HL-60 (cell line): ENCODE measurements at regions not wholly inside any gene's neighbourhood (a gene's known extent, or its start where the extent isn't known, plus 50 kb on each side); places are given as distances from the start of the nearest gene placed in this dataset.

Experiments
- DNase-seq, 2 experiments: peaks; one replicate each; pipeline ENCODE4 v3.0.0-alpha.2; 2010 to 2020; ENCODE audit warnings: low read depth in 1 of 2, low spot score in 1 of 2
- H3K27ac ChIP-seq: fragments of 250-450 bp; sonication (Bioruptor Pico); replicated peaks from 2 replicates; pipeline ENCODE4 v1.5.1; 2020; ENCODE audit warnings: mild to moderate bottlenecking, moderate library complexity
- H3K27me3 ChIP-seq: fragments of 250-450 bp; sonication (Bioruptor Pico); 2 replicates; pipeline ENCODE4 v1.5.1; 2021; ENCODE audit warnings: mild to moderate bottlenecking, moderate library complexity; ENCODE audit not compliant: insufficient read depth, poor library complexity, severe bottlenecking
- H3K4me3 ChIP-seq: replicated peaks from 2 replicates; pipeline ENCODE4 v1.5.1; 2011; ENCODE audit warnings: mild to moderate bottlenecking, control low read depth, low read length; ENCODE audit not compliant: insufficient read depth
- GABPA ChIP-seq: IDR thresholded peaks from 2 replicates; pipeline ENCODE4 v1.6.1; 2012; ENCODE audit warnings: low read depth
- POLR2AphosphoS5 ChIP-seq: IDR thresholded peaks from 2 replicates; pipeline ENCODE4 v1.6.1; 2012; ENCODE audit warnings: low read depth
- SPI1 ChIP-seq: IDR thresholded peaks from 2 replicates; pipeline ENCODE4 v1.6.1; 2012; ENCODE audit warnings: low read depth, mild to moderate bottlenecking, borderline replicate concordance
- TF ChIP-seq, protein P1 (sequence below): IDR thresholded peaks from 2 replicates; pipeline ENCODE4 v1.6.1; 2012; ENCODE audit warnings: low read depth; ENCODE audit not compliant: insufficient replicate concordance
- TF ChIP-seq, protein P2 (sequence below): IDR thresholded peaks from one replicate; pipeline ENCODE4 v1.5.1; 2011; ENCODE audit warnings: low read length, control low read depth, inconsistent platforms; ENCODE audit not compliant: insufficient read depth

DNA sequence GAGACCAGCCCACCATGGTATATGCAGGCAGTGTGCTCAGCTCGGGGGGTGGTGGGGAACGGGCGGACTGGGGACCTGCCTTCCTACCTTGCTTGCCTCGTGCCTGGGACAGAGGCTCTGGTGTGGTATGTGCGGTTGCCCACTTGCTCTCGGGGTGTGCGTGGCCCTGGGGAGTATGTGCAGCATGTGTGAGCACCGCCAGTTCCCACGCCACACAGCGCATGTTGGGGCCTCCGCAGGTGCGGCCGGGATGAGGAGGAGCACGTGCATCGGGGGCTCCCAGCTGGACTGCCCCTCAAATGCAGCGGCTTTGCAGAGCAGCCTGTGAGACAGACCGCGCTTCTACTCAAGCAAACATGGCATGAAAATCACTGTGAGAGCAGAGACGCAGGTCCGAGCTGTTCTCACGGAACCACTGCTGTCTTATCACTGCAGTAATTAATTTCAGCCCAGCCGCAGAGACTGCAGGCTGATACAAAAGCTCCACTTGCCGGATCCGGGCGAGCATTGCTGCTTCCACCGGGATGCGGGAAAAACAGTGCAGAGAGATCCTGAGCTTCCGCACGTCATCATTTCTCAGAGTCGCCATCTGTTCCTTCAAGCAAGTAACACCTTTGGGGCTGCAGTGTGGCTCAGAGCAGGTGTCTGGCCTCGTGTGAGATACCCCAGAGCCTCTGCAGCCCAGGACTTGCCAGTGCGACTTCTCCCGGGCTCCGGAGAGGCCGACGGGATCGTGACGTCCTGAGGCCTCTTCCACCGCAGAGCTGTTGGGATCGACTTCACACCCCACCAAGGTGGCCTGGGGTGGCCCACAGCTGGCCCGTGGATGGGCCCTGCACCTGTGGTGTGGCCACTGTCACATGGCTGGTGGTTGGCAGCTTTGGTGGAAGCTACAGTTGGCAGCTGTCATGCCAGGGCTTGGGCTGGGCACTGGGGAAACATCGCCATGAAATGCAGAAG lies 92.6 kb upstream of the ACTRT2 start:
- DNase-seq, result no peak
- Histone ChIP-seq H3K4me3 (no peak overlapping the region), H3K27ac (no peak overlapping the region), H3K27me3 (no peaks in the 10 kb centered on the region)
- TF ChIP-seq, protein P1, sequence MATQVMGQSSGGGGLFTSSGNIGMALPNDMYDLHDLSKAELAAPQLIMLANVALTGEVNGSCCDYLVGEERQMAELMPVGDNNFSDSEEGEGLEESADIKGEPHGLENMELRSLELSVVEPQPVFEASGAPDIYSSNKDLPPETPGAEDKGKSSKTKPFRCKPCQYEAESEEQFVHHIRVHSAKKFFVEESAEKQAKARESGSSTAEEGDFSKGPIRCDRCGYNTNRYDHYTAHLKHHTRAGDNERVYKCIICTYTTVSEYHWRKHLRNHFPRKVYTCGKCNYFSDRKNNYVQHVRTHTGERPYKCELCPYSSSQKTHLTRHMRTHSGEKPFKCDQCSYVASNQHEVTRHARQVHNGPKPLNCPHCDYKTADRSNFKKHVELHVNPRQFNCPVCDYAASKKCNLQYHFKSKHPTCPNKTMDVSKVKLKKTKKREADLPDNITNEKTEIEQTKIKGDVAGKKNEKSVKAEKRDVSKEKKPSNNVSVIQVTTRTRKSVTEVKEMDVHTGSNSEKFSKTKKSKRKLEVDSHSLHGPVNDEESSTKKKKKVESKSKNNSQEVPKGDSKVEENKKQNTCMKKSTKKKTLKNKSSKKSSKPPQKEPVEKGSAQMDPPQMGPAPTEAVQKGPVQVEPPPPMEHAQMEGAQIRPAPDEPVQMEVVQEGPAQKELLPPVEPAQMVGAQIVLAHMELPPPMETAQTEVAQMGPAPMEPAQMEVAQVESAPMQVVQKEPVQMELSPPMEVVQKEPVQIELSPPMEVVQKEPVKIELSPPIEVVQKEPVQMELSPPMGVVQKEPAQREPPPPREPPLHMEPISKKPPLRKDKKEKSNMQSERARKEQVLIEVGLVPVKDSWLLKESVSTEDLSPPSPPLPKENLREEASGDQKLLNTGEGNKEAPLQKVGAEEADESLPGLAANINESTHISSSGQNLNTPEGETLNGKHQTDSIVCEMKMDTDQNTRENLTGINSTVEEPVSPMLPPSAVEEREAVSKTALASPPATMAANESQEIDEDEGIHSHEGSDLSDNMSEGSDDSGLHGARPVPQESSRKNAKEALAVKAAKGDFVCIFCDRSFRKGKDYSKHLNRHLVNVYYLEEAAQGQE, result no peak
- TF ChIP-seq GABPA (no peak), POLR2AphosphoS5 (no peak)

DNA sequence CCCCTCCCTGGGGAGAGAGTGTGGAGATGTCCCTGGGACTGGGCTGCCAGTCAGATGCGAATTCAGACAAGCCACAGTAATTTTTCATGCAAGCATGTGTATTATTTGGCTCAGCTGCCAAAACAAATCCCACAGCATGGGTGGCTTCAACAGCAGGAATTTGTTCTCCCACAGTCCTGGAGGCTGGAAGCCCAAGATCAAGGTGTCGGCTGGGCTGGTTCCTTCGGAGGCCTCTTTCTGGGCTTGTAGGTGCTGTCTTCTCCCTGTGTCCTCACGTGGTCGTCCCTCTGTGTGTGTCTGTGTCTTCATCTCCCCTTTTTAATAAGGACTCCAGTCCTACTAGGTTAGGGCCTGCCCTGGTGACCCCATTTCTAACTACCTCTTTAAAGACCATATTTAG lies 91.9 kb upstream of the ACTRT2 start:
- Histone ChIP-seq H3K27me3 (no peaks in the 10 kb centered on the region), H3K4me3 (no peak overlapping the region), H3K27ac (no peak overlapping the region)
- DNase-seq, result no peak
- TF ChIP-seq POLR2AphosphoS5, result no peak
- TF ChIP-seq GABPA, result no peak
- TF ChIP-seq, protein P1, result no peak
- TF ChIP-seq, protein P2, sequence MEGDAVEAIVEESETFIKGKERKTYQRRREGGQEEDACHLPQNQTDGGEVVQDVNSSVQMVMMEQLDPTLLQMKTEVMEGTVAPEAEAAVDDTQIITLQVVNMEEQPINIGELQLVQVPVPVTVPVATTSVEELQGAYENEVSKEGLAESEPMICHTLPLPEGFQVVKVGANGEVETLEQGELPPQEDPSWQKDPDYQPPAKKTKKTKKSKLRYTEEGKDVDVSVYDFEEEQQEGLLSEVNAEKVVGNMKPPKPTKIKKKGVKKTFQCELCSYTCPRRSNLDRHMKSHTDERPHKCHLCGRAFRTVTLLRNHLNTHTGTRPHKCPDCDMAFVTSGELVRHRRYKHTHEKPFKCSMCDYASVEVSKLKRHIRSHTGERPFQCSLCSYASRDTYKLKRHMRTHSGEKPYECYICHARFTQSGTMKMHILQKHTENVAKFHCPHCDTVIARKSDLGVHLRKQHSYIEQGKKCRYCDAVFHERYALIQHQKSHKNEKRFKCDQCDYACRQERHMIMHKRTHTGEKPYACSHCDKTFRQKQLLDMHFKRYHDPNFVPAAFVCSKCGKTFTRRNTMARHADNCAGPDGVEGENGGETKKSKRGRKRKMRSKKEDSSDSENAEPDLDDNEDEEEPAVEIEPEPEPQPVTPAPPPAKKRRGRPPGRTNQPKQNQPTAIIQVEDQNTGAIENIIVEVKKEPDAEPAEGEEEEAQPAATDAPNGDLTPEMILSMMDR, result no peak
- no peak for TF ChIP-seq SPI1

DNA sequence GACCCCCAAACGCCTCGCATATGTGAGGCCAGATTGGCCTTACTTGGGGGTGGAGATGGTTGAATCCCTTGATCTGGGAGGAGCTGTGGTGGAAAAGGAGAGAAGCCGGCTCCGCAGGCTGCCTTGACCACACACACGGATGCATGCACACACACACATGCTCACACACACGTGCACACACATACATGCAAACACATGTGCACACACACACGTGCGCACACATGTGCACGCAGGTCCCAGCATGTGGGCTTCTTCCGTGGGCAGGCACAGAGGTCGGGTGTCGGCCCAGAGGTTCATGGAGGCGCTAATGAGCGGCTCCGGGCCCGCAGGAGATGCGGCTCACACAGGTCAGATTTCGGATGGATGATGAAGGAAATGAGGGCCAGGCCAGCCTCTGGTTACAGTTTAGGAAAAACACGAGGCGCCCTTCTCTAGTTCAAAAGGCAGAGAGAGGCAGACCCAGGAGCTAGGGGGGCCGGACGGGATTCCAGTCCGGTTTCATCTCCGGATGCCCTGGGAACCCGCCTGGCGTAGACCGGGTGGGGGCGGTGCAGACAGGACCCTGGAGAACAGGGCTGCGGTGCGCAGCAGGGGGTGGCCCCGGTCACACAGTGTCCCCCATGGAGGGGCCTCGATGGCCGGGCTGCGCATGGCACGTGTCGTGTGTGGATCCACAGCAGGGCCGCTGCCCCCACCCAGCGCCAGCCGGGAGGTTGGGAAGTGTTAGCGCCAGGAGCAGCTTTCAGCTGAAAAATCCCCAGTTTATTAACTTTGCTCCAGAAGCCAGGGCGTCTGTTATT lies 91.1 kb upstream of the ACTRT2 start:
- TF ChIP-seq SPI1 (no peak), GABPA (no peak), POLR2AphosphoS5 (no peak)
- TF ChIP-seq, protein P1, result no peak
- TF ChIP-seq, protein P2, result no peak
- no peak for DNase-seq
- H3K27ac ChIP-seq, result no peak overlapping the region
- no peak overlapping the region for H3K4me3 ChIP-seq
- H3K27me3 ChIP-seq, result no peaks in the 10 kb centered on the region
